ENCODE measurements at regions not wholly inside any gene's neighbourhood (a gene's known extent, or its start where the extent isn't known, plus 50 kb on each side); places are given as distances from the start of the nearest gene placed in this dataset.

DNA sequence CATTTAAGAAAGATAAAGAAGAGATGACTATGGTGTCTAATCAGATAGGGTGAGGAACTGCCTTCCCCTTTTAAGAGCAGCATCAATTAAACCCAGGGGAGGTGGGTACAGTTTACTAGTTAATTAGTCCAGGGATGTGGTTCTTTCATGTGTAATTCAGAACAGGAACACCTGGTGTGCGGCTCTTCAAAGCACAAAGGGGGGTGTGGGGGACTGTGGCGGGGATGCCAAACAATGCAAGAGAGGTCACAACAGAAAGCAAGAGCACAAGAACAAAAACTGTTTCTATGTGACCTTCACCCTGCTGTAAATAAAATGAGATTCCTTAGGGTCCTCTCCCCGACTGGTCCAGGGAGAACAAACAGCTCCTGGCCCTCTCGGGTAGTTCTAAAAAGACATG is 183.9 kb upstream of the SOX5 start:
- no peak overlapping the region for H3K4me3 ChIP-seq (replicated peaks in 1 of 3; ENCODE audit: insufficient read depth in 1 of 3, low read depth in 1 of 3, low read length in 3 of 3)
- peaks cover 4 to 8% of the 10 kb centered on the region in 2 experiments for H3K27me3 ChIP-seq (ENCODE audit: control insufficient read depth in 2 of 2, insufficient read depth in 2 of 2, low read length in 2 of 2)
- H3K9me3 ChIP-seq (replicated peaks; ENCODE audit: control insufficient read depth, insufficient read depth, low read length) = no peaks in the 10 kb centered on the region
- no peak overlapping the region for H2AFZ ChIP-seq (ENCODE audit: low read depth, low read length)
- H3K4me2 ChIP-seq (ENCODE audit: insufficient read depth, low read length) = no peak overlapping the region
- no peaks in the 10 kb centered on the region for H4K20me1 ChIP-seq (replicated peaks; ENCODE audit: control insufficient read depth, extremely low read depth, insufficient read depth, low read length)
- H3K9me1 ChIP-seq (replicated peaks; ENCODE audit: control insufficient read depth, extremely low read depth, insufficient read depth, low read length) = no peaks in the 10 kb centered on the region
- no peak overlapping the region for H3K27ac ChIP-seq (ENCODE audit: insufficient read depth, low read depth, low read length)
- BruUV-seq (replicated peaks) = no TSS peak
- no peak for FAIRE-seq
- no peak overlapping the region for H3K9ac ChIP-seq (replicated peaks; ENCODE audit: extremely low read depth, insufficient read depth, low read length)
- no peak for DNase-seq (ENCODE audit: low read depth, low spot score)
- no peaks in the 10 kb centered on the region for H3K4me1 ChIP-seq (ENCODE audit: control insufficient read depth, extremely low read depth, insufficient read depth, low read length)
- intact Hi-C loops (cut with micrococcal nuclease) (no loop called here), dilution Hi-C loops (cut with MboI; ENCODE audit: extremely low pct_ligation_motif_present, low sequenced_read_pairs) (no loop called here)
- ChIA-PET CTCF (interaction anchor here (0.6 kb wide), 1 partner anchor 15 kb away, joined by 3 read pairs; no protein-coding TSS in a partner anchor), POLR2A (no interaction called here)
- TF ChIP-seq FOS (IDR thresholded peaks at IDR 0.05; ENCODE audit: borderline replicate concordance, insufficient read depth, low read length) = no peak
- TF ChIP-seq MYC (IDR thresholded peaks at IDR 0.05; ENCODE audit: low read depth, low read length) = no peak
- no peak for TF ChIP-seq JUN (IDR thresholded peaks at IDR 0.05; ENCODE audit: borderline replicate concordance, insufficient read depth, insufficient read length, low read depth)
- no peak for TF ChIP-seq EZH2 (IDR thresholded peaks at IDR 0.05; ENCODE audit: borderline replicate concordance, low read depth, low read length, severe bottlenecking)
- TF ChIP-seq, protein P1, sequence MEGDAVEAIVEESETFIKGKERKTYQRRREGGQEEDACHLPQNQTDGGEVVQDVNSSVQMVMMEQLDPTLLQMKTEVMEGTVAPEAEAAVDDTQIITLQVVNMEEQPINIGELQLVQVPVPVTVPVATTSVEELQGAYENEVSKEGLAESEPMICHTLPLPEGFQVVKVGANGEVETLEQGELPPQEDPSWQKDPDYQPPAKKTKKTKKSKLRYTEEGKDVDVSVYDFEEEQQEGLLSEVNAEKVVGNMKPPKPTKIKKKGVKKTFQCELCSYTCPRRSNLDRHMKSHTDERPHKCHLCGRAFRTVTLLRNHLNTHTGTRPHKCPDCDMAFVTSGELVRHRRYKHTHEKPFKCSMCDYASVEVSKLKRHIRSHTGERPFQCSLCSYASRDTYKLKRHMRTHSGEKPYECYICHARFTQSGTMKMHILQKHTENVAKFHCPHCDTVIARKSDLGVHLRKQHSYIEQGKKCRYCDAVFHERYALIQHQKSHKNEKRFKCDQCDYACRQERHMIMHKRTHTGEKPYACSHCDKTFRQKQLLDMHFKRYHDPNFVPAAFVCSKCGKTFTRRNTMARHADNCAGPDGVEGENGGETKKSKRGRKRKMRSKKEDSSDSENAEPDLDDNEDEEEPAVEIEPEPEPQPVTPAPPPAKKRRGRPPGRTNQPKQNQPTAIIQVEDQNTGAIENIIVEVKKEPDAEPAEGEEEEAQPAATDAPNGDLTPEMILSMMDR (IDR thresholded peaks at IDR 0.05; ENCODE audit: extremely low read depth in 1 of 2, insufficient read depth in 1 of 2, low read depth in 1 of 2, low read length in 2 of 2) = no peak
- TF ChIP-seq, protein P2, sequence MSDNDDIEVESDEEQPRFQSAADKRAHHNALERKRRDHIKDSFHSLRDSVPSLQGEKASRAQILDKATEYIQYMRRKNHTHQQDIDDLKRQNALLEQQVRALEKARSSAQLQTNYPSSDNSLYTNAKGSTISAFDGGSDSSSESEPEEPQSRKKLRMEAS (IDR thresholded peaks at IDR 0.05; ENCODE audit: insufficient read depth, insufficient read length) = no peak
- no peak for TF ChIP-seq POLR2AphosphoS5 (IDR thresholded peaks at IDR 0.05; ENCODE audit: insufficient read depth, low read depth, low read length)
- TF ChIP-seq POLR2A (IDR thresholded peaks at IDR 0.05; ENCODE audit: low read depth, low read length) = no peak
- TF ChIP-seq GATA2 (IDR thresholded peaks at IDR 0.05; ENCODE audit: insufficient read depth, insufficient read length, low read depth, low read length) = no peak
- no peaks in the 10 kb centered on the region for H3K79me2 ChIP-seq (ENCODE audit: control insufficient read depth, insufficient read depth, low read length)
- no peaks in the 10 kb centered on the region for H3K36me3 ChIP-seq (ENCODE audit: control insufficient read depth in 2 of 2, extremely low read depth in 1 of 2, insufficient read depth in 2 of 2, low read length in 2 of 2)
